HG03378 (cell line): ENCODE measurements at regions not wholly inside any gene's neighbourhood (a gene's known extent, or its start where the extent isn't known, plus 50 kb on each side); places are given as distances from the start of the nearest gene placed in this dataset.
"Not testable (repeated sequence)": the region's sequence is repeated elsewhere in the genome, so short reads cannot be mapped to it uniquely, and the experiment has no call there.

Experiments
- ATAC-seq: cut with Tn5 transposase; IDR thresholded peaks from one replicate; pipeline ENCODE4 v1.9.1; 2021; ENCODE audit warnings: mild to moderate bottlenecking, moderate library complexity; ENCODE audit not compliant: unreplicated experiment

DNA sequence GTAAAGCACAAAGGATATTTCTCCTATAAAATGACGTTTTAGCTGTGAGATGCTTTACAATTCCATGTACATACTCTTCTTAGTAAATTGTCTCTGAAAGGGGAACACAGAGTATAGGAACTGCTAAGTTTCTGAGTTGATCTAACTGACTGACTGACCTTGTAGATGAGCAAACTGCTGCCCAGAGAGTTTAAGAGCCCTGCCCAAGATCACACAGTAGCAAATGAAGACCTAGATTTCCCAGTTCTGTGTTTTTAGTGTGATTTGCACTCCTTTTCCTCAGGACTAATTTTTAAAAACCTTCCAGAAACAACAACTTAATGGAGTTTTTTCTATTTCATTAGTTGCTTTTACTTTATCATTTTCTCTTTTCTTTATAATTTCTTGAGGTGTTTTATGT, 247.7 kb downstream of the PDCD6IP start:
- no peak for ATAC-seq

DNA sequence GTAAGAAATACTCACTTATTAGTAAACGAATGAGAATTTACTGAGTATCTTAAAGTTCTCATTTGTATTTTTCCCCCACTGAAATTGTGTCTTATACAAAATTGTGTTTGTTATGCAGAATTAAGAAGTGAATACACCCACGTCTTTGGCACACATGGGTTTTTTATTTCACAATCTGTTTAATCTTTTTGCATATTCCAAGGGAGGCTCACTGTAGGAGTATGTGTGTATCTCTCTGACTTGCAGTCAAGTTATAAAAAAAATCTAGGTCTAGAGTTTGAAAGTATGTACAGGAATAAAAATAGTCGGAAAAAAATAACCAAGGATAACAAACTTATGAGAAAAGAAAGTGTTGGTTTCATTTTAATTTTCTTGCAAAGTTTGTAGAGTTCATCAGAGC, 255.2 kb downstream of the PDCD6IP start:
- no peak for ATAC-seq

DNA sequence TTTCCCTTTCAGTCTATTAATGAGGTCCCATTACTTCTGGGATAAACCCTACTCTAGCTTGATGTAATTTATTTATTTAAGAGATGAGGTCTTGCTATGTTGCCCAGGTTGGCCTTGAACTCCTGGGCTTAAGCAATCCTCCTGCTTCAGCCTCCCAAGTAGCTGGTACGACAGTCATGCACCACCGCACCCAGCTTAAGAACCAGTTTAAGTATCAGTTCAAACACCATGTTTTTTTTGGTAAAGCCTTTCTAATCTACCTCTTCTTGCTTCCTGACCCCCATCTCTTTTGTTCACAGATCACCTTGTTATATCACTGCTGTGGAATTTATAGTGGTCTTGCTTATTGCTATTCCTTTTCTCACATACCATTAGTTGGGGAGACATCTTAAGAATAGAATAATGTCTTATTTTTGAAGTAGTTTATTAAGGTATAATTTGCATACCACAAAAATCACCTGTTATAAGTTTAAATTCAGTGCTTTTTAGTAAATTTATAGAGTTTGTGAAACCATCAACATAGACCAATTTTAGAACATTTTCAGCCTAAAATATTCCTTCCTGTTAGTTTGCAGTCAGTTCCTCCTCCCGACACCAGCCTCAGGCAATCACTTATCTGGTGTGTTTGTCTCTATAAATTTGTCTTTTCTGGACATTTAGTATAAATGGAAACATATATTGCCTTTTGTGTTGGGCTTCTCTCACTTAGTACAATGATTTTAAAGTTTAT, 257.9 kb downstream of the PDCD6IP start:
- ATAC-seq: peak; percentile 29

DNA sequence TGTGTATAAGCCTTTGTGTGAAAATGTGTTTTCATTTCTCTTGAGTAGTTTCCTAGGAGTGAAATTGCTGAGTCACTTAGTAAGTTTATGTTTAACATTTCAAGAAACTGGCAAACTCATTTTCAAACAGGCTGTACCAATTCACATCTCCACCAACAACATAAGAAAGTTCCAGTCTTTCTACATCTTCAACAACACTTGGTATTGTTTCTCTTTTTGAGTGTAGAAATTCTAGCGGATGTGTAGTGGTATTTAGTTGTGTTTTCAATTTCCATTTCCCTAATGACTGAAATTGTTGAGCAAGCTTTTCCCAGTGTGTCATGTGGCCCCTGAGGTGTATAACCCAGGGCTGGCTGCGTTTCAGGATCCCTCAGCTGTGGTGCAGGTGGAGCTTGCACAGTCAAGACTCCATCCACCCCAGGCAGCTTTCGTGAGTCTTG, 258.5 kb downstream of the PDCD6IP start:
- peak; percentile 94 for ATAC-seq

DNA sequence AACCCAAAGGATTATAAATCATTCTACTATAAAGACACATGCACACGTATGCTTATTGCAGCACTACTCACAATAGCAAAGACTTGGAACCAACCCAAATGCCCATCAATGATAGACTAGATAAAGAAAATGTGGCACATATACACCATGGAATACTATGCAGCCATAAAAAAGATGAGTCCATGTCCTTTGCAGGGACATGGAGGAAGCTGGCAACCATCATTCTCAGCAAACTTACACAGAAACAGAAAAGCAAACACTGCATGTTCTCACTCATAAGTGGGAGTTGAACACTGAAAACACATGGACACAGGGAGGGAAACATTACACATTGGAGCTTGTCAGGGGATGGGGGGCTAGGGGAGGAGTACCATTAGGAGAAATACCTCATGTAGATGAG, 262.6 kb downstream of the PDCD6IP start:
- not testable (repeated sequence) for ATAC-seq

DNA sequence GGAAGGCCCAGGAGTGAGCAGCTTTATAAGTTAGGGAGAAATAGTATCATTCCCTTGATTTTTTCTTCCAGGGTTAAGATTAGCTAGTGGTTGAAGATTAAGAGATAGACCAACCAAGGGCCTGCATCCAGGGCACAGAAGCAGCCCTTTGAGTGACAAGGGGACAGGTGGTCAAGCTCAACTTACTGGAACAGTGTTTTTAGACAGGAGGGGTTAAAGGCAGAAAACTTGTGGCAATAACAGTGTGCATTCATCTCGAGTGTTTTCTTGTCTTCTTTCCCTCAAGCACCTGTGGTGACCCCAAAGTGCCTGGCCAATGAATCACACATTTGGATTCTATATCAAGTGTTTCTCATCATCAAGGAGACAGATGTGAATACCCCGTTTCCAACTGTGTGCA, 267.5 kb downstream of the PDCD6IP start:
- no peak for ATAC-seq

DNA sequence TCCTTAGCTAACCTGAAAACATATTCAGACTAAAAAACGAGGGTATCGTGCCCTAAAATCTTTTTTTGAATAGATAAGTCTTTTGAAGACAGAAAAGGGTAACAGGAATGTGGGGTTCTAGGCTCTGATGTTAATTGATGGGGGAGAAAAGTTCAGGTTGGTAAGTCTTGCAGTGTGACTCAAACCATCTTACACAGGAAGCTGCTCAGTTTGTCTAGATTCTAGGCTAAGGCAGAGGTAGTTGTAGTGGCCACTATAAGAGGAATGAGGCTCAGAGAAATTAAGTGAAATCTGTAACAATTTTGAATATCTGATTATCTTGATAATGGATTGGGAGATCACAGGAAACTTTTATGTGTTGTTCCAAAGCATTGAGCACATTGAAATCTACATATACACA, 267.9 kb downstream of the PDCD6IP start:
- ATAC-seq: peak; percentile 47

DNA sequence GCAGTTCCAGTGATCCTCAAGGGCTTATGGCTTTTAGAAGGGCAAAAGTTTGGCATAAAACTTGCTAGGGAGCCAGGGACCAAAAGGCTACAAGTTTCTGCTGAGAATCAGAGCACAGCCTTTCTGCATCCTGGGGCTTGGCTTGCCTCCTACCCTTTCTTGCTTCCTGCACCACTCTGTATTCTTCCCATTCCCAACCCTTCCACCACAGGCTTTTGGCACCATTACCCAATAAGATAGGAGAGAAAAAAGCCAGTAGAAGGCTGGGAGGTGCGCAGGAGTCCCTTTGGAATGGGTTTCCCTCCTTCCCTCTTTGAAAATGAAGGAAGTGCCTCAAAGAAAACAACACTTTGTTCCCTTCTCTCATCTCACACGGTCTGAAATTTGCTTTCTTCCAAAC, 268.6 kb downstream of the PDCD6IP start:
- no peak for ATAC-seq

DNA sequence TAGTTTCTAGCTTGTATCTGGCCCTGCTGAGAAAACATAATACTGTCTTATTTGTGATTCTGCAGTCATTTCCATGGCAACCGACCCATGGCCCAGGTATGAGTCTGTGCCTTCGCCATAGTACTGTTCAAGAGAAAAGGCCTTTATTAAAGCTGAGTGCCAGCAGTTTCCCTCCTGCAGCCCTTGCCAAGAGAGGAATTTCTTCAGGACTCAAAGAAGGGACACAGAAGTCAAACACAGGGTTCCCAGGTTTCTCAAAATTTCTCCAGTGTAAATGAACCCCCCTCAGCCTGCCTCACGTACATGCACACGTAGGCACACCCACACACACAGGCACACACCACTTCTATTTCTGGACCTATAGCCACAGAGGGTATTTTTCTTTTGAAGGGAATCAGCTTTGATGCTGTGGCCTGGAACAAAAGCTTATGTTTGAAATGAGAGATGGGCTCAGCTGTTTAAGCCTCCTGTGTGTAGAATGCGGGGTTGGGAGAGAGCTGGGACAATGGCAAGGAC, 269.2 kb downstream of the PDCD6IP start:
- ATAC-seq: peak; percentile 56

DNA sequence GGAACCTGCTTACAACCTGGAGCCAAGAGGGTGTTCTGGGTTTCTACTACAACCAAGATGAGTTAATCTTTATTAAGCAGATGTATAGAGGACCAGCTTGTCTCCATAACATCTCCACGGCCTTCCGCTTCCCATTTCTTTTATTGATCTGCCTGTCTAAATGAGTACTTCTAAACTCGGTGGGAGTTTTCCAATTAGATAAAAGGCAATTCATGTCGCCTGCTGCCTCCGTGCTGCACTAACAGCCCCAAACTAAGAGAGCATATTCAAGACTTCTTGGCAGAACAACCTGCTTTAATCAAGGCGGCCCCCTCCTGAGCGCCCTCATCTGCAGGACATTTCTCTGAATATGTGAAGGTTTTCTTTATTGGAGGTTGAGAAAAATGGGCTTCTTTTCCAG, 270.1 kb downstream of the PDCD6IP start:
- no peak for ATAC-seq

DNA sequence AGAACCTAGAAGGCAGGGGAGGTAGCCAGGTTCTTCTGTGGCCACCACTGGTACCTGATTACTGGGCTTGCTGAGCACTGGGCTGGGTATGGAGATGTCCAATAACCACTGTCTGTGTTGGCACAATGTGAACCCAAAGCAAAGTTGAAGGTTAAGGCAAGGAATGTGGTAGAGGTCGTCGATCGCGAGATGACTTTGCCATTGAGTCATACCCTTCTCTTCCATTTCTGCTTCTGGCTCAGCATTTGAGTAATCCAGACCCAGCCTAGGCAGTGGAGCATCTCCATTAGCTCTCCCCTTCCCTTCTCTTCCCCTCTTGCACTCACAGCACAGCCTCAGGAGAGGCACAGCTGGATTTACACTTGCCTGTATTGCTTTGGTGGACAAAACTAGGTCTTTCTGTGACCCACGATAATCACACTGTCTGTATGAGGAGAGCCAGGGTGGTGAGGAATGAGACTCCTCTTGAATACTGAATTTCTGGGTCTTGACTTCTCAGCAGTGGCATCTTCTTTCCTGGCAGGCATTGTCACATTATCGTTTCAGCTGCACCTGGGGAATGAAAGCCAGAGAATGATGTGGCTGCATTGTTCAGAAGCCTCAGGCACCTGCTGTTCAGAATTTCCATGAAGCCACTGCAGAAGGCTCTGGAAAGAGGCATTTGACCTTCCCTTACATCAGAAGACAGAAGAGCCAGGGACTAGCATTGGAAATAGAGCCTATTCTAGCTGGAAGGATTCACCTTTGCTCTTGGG, 272.6 kb downstream of the PDCD6IP start:
- peak; percentile 36 for ATAC-seq

DNA sequence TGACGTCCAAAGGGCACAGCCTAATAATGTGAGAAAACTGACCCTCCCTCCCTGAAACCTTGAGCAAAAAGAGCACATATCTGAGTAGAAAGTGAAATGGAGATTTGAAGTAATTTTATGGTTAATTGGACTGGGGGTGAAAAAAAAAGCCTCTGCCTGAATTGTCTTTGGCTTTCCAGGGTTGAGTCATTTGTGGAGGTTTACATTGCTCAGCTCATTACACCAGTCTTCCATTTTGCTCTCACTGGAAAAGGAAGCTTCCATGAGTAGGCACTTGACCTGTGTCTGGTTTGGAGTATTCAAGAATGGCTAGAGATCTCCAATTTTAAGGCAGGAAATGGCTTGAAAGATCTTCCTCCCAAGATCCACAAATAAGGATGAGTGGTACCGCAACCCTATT, 273.9 kb downstream of the PDCD6IP start:
- ATAC-seq: no peak

DNA sequence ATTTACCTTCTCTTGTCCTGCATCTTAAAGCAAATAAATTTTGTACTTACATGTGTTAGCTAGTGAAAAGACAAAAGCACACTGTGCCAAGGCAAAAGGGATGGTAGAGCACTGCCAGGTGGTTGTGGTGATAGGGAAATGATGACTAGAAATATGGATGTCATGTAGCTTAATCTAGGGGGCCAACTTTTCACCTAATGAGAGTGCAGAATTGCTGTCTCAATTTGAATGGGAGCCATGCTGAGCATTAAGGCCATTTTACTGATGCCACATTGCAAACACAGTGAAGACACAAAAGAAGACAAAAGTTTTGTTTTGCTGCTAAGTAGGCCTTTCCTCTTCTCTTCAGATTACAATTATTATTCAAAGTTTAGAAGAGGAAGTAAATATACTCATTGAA, 274.7 kb downstream of the PDCD6IP start:
- no peak for ATAC-seq

DNA sequence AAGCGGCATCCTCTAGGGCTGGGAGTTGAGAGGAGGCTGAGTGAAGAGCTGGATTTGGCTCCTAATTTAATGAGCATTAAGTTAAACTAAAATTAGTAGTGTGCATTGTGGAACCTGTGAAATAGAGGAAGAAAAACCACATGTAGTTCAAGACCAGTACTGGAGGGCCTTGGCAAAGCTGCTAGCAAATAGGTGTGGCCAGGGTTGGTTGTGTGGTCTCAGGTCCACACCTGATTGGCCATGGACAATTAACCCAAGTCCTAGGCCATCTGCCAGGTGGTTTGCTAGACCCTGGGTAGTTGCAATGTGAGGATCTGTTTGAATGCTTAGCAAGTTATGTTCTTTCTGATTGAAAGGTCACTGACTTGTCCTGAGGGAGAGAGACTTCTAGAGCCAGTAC, 275.5 kb downstream of the PDCD6IP start:
- peak; percentile 35 for ATAC-seq

DNA sequence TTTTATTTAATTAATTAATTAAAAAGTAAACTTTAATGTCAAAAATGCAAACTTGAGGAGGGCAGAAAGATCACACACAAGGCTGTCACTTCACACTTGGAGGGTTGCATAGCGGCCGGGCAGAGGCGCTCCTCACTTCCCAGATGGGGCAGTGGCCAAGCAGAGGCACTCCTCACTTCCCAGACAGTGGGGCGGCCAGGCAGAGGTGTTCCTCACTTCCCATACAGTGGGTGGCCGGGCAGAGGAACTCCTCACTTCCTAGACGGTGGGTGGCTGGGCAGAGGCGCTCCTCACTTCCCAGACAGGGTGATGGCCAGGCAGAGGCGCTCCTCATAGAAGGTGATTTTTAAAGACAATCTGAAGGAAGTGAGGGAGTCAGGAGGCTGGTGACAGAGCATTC, 277.5 kb downstream of the PDCD6IP start:
- ATAC-seq: no peak

DNA sequence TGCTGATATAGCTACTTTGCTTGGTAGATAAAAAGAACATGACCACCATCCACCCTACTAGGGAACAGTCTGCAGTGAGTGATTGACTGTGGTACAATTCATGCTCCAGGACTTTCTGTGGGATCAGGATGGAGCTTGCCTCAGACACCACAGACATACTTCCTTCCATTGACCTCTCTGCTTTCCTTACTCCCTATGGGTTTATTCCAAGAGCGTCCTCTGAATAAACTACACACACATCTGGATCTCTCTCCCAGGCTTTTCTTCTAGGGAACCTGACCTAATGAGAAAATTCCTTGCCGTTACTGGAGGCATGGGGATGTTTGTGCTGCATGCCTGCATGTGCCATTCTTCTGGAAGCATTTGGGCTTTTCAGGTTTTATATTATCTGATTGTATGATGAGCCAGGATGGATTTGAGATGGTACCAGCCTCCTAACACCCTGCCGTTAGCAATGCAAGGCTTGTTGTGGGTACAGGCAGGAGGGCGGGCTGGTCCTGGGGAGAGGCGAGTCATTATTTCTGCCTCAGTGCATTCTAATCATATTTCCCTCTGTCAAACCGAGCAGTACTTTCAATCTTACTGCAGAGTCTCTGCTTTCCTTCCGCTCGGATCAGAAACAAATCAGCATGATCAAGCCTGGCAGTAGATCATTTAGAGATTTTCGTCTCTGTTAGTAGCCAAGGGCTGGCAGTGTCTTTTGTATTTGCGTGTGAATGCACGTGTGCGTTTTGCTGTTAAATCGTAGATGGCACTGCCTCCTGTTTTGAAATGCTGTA, 279.2 kb downstream of the PDCD6IP start:
- ATAC-seq: peak; percentile 59

DNA sequence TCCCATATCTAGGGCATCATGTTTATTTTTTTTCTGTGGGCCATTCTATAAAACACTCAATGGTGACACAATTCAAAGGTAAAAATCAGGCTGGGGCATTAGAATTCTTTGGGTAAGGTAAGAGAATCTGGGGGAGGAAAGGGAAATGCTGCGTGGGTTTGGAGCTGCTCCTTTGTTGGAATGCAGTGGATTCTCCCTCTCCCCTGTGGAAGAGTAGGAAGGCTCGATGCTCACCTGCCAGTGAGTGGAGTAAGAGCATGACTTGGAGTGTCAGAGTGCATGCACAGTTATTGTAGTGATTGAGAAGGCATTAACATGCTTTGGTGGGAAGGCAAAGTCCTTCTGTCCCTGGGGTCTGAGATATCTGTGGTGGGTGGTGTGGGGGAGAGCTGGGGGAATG, 280.0 kb downstream of the PDCD6IP start:
- no peak for ATAC-seq

DNA sequence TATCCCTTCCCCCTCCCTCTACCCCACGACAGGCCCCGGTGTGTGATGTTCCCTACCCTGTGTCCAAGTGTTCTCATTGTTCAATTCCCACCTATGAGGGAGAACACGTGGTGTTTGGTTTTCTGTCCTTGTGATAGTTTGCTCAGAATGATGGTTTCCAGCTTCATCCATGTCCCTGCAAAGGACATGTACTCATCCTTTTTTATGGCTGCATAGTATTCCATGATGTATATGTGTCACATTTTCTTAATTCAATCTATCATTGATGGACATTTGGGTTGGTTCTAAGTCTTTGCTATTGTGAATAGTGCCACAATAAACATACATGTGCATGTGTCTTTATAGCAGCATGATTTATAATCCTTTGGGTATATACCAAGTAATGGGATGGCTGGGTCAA, 281.4 kb downstream of the PDCD6IP start:
- ATAC-seq: not testable (repeated sequence)

DNA sequence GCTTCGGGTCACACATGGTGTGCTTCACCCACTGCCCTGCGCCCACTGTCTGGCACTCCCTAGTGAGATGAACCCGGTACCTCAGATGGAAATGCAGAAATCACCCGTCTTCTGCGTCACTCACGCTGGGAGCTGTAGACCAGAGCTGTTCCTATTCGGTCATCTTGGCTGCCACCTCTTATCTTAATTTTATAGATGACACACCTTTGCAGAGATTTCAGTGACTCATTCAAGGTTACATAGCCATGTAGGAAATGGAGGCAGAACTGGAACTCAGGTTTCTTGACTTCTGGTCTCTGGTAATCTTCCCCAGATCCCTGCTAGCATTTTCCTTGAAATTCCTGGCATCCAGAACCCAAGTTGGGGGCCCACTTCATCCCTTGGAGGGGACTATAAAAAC, 291.9 kb downstream of the PDCD6IP start:
- ATAC-seq: not testable (repeated sequence)

DNA sequence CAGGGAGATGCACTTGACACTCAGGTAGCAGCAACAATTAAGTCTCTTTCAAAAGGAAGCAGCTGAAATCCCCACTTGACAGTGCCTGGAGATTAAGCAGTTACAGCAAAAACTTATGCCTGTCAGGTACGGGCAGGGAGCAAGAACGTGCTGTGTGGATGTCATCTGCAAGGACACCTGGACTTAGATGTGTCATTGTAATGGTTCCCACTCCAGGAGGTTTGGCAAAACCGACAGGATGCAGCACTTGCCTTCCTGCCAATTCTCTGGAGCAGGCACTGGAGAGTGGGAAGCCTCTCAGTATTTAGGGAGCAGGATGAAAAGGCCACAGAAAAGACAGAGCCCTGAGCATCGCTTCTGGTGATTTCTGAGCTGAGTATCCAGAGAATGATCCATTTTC, 292.4 kb downstream of the PDCD6IP start:
- ATAC-seq: no peak

DNA sequence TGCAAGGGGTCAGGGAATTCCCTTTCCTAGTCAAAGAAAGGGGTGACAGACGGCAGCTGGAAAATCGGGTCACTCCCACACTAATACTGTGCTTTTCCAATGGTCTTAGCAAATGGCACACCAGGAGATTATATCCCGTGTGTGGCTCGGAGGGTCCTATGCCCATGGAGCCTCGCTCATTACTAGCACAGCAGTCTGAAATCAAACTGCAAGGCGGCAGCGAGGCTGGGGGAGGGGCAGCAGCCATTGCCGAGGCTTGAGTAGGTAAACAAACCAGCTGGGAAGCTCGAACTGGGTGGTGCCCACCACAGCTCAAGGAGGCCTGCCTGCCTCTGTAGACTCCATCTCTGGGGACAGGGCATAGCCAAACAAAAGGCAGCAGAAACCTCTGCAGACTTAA, 295.9 kb downstream of the PDCD6IP start:
- not testable (repeated sequence) for ATAC-seq
